ENCODE measurements at regions not wholly inside any gene's neighbourhood (a gene's known extent, or its start where the extent isn't known, plus 50 kb on each side); places are given as distances from the start of the nearest gene placed in this dataset.

DNA sequence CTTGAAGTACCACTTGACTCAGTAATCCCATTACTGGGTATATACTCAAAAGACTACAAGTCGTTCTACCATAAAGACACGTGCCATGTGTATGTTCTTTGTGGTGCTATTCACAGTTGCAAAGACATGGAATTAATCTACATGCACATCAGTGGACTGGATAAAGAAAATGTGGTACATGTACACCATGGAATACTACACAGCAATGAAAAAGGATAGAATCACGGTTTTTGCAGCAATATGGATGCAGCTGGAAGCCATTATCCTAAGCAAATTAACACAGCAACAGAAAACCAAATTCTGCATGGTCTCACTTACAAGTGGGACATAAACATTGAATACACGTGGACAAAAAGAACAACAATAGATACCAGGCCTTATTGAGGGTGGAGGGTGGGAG is 583.4 kb upstream of the CELF2 start:
- Histone ChIP-seq H3K36me3 (ENCODE audit: control insufficient read depth in 2 of 2, insufficient read depth in 2 of 2, low read length in 1 of 2) (no peaks in the 10 kb centered on the region), H3K27me3 (ENCODE audit: control insufficient read depth in 2 of 2, insufficient read depth in 1 of 2, low read length in 1 of 2) (no peaks in the 10 kb centered on the region), H3K4me3 (ENCODE audit: low read length in 2 of 2) (no peak overlapping the region), H3K27ac (ENCODE audit: low read depth in 1 of 2, low read length in 1 of 2) (no peak overlapping the region), H3K9me3 (ENCODE audit: control insufficient read depth in 2 of 2, insufficient read depth in 1 of 2, low read length in 1 of 2) (no peaks in the 10 kb centered on the region), H3K4me1 (ENCODE audit: control insufficient read depth in 2 of 2, insufficient read depth in 2 of 2, low read length in 2 of 2) (no peaks in the 10 kb centered on the region)
- 91% methylated on average over 4 of the region's 4 CpGs for WGBS
- DNase-seq (ENCODE audit: low read depth in 6 of 9, low spot score in 9 of 9) = no peak

DNA sequence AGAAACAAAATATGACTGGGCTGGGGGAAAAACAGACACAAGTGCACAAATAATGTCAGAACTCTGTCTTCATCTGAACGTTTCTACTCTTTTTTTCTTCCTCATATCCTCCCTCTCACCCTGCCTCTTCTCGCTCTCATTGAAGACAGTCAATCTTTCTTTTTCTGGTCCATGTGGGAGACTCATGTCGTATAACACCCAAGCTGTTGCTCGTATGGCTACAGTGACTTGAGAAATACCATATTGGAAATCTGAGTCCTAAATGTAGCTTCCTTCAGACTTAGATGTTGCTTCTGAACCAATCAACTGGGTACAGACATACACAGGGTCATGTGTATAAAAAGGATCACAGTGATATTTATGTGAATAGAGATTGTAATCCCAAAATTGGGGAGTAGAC is 579.8 kb upstream of the CELF2 start:
- no peak for DNase-seq (ENCODE audit: low read depth in 6 of 9, low spot score in 9 of 9)
- 92% methylated on average over 4 of the region's 4 CpGs for WGBS
- Histone ChIP-seq H3K27me3 (ENCODE audit: control insufficient read depth in 2 of 2, insufficient read depth in 1 of 2, low read length in 1 of 2) (no peaks in the 10 kb centered on the region), H3K9me3 (ENCODE audit: control insufficient read depth in 2 of 2, insufficient read depth in 1 of 2, low read length in 1 of 2) (no peaks in the 10 kb centered on the region), H3K36me3 (ENCODE audit: control insufficient read depth in 2 of 2, insufficient read depth in 2 of 2, low read length in 1 of 2) (no peaks in the 10 kb centered on the region), H3K4me3 (ENCODE audit: low read length in 2 of 2) (no peak overlapping the region), H3K27ac (ENCODE audit: low read depth in 1 of 2, low read length in 1 of 2) (no peak overlapping the region), H3K4me1 (ENCODE audit: control insufficient read depth in 2 of 2, insufficient read depth in 2 of 2, low read length in 2 of 2) (no peaks in the 10 kb centered on the region)

DNA sequence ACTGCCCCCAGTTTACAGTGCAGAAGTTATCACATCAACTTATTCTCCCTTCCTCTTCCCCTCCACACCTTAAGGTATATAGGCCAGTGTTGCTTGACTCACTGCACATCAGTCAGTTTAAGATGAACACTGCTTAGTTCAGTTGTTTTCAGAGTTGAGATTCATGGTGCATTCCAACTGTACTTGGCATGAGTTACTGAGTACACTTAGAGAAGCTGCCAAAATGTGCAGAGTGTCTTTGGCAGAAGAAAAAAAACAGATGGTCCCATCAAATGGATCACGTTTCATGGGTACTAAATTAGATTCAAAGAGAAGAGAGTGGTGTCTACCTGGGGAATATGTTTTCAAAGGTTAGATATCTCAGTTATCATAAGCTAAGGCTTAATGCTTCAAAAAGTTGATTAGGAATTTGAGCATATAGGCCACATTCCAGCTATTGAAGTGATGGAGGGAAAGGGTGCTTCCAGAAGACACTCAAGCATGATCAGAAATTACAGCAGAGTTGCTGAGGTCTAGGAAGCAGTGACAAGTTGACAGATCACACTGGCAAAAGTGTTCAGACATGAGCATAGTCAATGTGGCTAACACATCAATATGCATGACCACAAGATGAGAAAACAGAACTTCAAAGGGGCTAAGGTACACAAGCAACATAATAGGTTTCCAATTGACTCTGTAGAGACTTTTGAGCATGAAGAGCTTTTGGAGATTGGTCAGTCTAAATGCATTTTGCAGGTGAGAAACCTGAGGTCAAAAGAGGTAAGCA is 579.2 kb upstream of the CELF2 start:
- no peaks in the 10 kb centered on the region for H3K4me1 ChIP-seq (ENCODE audit: control insufficient read depth in 2 of 2, insufficient read depth in 2 of 2, low read length in 2 of 2)
- H3K4me3 ChIP-seq (ENCODE audit: low read length in 2 of 2) = no peak overlapping the region
- WGBS = 75% methylated on average over 1 of the region's 1 CpG
- H3K36me3 ChIP-seq (ENCODE audit: control insufficient read depth in 2 of 2, insufficient read depth in 2 of 2, low read length in 1 of 2) = no peaks in the 10 kb centered on the region
- no peak overlapping the region for H3K27ac ChIP-seq (ENCODE audit: low read depth in 1 of 2, low read length in 1 of 2)
- no peaks in the 10 kb centered on the region for H3K27me3 ChIP-seq (ENCODE audit: control insufficient read depth in 2 of 2, insufficient read depth in 1 of 2, low read length in 1 of 2)
- no peaks in the 10 kb centered on the region for H3K9me3 ChIP-seq (ENCODE audit: control insufficient read depth in 2 of 2, insufficient read depth in 1 of 2, low read length in 1 of 2)
- DNase-seq (ENCODE audit: low read depth in 6 of 9, low spot score in 9 of 9) = no peak

DNA sequence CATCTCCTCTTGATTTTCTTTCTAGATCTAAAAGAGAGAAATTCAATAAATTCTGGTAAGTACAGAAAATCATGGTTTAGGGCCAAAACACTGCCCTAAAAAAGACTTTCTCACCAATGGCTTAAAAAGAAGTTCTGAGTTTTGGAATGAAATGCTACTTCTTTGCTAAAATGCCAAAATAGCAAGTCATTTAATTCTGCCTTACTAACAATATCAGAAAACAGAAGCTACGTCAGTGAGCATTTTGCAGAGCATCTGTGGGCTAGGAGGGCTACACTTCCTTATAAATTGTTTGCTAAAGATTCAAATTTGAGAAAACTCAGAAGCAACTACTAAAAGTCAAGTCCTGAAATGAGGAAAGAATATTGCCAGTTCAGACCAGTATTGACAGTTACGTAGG is 560.8 kb upstream of the CELF2 start:
- peaks cover 0 to 3% of the 10 kb centered on the region in 2 donors for H3K9me3 ChIP-seq (ENCODE audit: control insufficient read depth in 2 of 2, insufficient read depth in 1 of 2, low read length in 1 of 2)
- DNase-seq (ENCODE audit: low read depth in 6 of 9, low spot score in 9 of 9) = no peak
- H3K36me3 ChIP-seq (ENCODE audit: control insufficient read depth in 2 of 2, insufficient read depth in 2 of 2, low read length in 1 of 2) = no peaks in the 10 kb centered on the region
- H3K27ac ChIP-seq (ENCODE audit: low read depth in 1 of 2, low read length in 1 of 2) = no peak overlapping the region
- no peak overlapping the region for H3K4me3 ChIP-seq (ENCODE audit: low read length in 2 of 2)
- no peaks in the 10 kb centered on the region for H3K4me1 ChIP-seq (ENCODE audit: control insufficient read depth in 2 of 2, insufficient read depth in 2 of 2, low read length in 2 of 2)
- 93% methylated on average over 2 of the region's 2 CpGs for WGBS
- H3K27me3 ChIP-seq (ENCODE audit: control insufficient read depth in 2 of 2, insufficient read depth in 1 of 2, low read length in 1 of 2) = no peaks in the 10 kb centered on the region

DNA sequence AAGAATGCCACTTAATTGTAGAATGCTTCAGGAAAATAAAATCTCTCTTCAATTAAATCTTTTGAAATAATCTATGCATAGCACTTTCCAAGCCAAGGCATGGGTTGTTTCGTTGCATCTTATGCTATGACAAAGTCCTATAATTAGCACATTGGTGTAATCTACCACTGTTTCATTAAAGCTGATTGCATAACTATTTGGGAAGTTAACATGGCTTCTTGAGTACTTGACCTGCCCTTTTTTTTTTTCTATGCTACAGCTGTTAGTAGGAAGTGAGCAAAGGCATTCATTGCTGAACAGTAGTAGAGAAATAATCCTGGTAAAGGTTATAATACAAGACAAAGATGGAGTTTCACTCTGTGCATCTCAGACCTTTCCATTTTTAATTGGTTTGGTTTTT is 557.2 kb upstream of the CELF2 start:
- Histone ChIP-seq H3K4me3 (ENCODE audit: low read length in 2 of 2) (no peak overlapping the region), H3K36me3 (ENCODE audit: control insufficient read depth in 2 of 2, insufficient read depth in 2 of 2, low read length in 1 of 2) (no peaks in the 10 kb centered on the region), H3K27me3 (ENCODE audit: control insufficient read depth in 2 of 2, insufficient read depth in 1 of 2, low read length in 1 of 2) (no peaks in the 10 kb centered on the region), H3K4me1 (ENCODE audit: control insufficient read depth in 2 of 2, insufficient read depth in 2 of 2, low read length in 2 of 2) (no peaks in the 10 kb centered on the region), H3K9me3 (ENCODE audit: control insufficient read depth in 2 of 2, insufficient read depth in 1 of 2, low read length in 1 of 2) (no peaks in the 10 kb centered on the region), H3K27ac (ENCODE audit: low read depth in 1 of 2, low read length in 1 of 2) (no peak overlapping the region)
- DNase-seq (ENCODE audit: low read depth in 6 of 9, low spot score in 9 of 9) = no peak
- 80% methylated on average over 1 of the region's 1 CpG for WGBS

DNA sequence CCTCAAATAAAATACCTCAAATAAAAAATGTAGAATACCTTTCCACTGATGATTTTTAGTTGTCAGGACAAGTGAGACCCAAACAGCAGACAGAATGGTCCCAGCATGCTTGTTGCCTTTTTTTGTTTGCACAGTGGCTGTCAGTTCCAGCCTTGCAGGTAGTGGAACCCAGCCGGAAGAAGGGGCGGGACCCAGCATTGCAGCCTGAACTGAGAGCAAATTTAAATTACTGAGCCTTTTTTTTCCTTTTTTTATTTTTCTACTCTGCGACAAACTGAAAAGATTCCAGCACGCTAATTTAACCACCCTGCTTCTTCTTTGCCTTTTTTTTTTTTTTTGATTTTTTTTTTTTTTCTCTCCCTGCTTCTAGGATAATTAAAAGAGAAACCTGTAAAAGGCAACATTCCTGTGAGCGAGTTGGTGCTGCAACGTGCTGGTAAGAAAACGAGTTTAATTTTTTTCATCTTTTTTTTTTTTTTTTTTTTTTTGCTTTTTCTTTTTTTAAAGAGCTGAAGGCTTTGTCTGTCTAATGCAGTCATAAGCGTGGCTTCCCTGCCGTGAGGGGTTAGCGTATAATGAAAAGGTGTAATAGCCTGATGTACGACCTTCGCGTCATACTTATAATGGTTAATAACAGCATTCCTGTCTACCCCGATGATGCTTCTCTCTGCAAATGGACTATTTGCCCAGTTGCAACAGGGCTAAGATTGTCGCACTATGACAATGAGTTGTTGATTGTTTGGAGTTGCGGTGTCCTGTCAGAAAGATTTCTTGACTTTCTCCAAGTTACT is 555.3 kb upstream of the CELF2 start:
- Histone ChIP-seq H3K4me1 (ENCODE audit: control insufficient read depth in 2 of 2, insufficient read depth in 2 of 2, low read length in 2 of 2) (no peaks in the 10 kb centered on the region), H3K36me3 (ENCODE audit: control insufficient read depth in 2 of 2, insufficient read depth in 2 of 2, low read length in 1 of 2) (no peaks in the 10 kb centered on the region), H3K4me3 (ENCODE audit: low read length in 2 of 2) (no peak overlapping the region), H3K27ac (ENCODE audit: low read depth in 1 of 2, low read length in 1 of 2) (no peak overlapping the region), H3K27me3 (ENCODE audit: control insufficient read depth in 2 of 2, insufficient read depth in 1 of 2, low read length in 1 of 2) (no peaks in the 10 kb centered on the region), H3K9me3 (ENCODE audit: control insufficient read depth in 2 of 2, insufficient read depth in 1 of 2, low read length in 1 of 2) (no peaks in the 10 kb centered on the region)
- WGBS = 87% methylated on average over 16 of the region's 16 CpGs
- DNase-seq (ENCODE audit: low read depth in 6 of 9, low spot score in 9 of 9) = no peak

DNA sequence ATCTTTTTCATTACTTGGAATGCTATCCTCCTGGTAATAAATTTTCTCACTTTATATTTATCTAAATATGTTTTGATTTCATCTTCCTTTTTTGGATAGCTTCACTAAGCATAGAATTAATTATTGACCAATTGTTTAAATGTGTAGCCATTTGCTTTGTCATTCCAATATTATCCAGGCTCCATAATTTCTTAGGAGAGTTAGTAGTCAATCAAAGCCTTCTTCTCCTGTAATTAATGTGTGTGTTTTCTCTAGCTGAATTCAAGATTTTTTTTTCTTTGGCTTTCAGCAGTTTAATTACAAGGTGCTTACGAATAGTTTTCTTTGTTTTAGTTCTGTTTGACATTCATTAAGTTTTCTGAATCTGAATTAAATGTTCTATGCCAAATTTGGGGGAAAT is 545.9 kb upstream of the CELF2 start:
- Histone ChIP-seq H3K9me3 (ENCODE audit: control insufficient read depth in 2 of 2, insufficient read depth in 1 of 2, low read length in 1 of 2) (no peaks in the 10 kb centered on the region), H3K4me3 (ENCODE audit: low read length in 2 of 2) (no peak overlapping the region), H3K36me3 (ENCODE audit: control insufficient read depth in 2 of 2, insufficient read depth in 2 of 2, low read length in 1 of 2) (no peaks in the 10 kb centered on the region), H3K4me1 (ENCODE audit: control insufficient read depth in 2 of 2, insufficient read depth in 2 of 2, low read length in 2 of 2) (no peaks in the 10 kb centered on the region), H3K27ac (ENCODE audit: low read depth in 1 of 2, low read length in 1 of 2) (no peak overlapping the region), H3K27me3 (ENCODE audit: control insufficient read depth in 2 of 2, insufficient read depth in 1 of 2, low read length in 1 of 2) (no peaks in the 10 kb centered on the region)
- no peak for DNase-seq (ENCODE audit: low read depth in 6 of 9, low spot score in 9 of 9)
- 99% methylated on average over 1 of the region's 1 CpG for WGBS

DNA sequence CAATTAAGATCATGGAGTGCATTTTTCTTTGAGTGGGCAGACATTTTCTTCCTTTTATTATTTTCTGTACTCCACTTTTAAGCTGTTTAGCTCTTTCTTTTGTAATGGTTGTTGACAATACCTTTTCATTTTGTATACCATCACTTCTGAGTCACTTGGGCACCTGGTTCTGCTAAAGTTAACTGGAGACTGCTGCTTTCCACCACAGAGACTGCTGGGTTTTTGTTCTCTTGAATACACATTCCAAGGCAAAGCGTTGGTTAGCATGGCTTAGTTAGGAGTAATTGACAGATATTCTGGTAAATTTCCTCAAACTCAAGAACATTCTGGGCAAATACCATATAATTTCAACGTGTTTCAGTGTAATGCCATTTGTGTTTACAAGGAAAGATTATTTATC is 541.9 kb upstream of the CELF2 start:
- 30% methylated on average over 2 of the region's 2 CpGs for WGBS
- H3K36me3 ChIP-seq (ENCODE audit: control insufficient read depth in 2 of 2, insufficient read depth in 2 of 2, low read length in 1 of 2) = no peaks in the 10 kb centered on the region
- no peak for DNase-seq (ENCODE audit: low read depth in 6 of 9, low spot score in 9 of 9)
- no peaks in the 10 kb centered on the region for H3K4me1 ChIP-seq (ENCODE audit: control insufficient read depth in 2 of 2, insufficient read depth in 2 of 2, low read length in 2 of 2)
- H3K9me3 ChIP-seq (ENCODE audit: control insufficient read depth in 2 of 2, insufficient read depth in 1 of 2, low read length in 1 of 2) = no peaks in the 10 kb centered on the region
- no peak overlapping the region for H3K4me3 ChIP-seq (ENCODE audit: low read length in 2 of 2)
- H3K27ac ChIP-seq (ENCODE audit: low read depth in 1 of 2, low read length in 1 of 2) = no peak overlapping the region
- no peaks in the 10 kb centered on the region for H3K27me3 ChIP-seq (ENCODE audit: control insufficient read depth in 2 of 2, insufficient read depth in 1 of 2, low read length in 1 of 2)

DNA sequence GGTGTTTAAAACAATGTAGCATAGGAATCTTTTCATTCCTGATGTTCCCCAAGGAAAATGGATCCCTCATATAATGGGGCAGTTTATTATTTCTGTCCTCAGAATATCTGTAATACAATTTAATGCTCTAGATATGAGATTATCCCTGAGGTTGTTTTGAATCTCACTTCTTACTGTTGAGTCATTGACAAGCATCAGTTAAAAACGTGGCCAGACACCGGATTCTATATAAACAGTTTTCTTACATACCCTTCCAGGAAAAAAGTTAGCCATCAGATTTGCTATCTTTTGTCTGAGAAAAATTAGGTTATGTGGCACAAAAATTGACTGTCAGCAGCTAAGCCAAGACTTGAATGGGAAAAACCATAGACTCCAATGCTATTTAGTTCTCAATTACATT is 539.8 kb upstream of the CELF2 start:
- H3K27ac ChIP-seq (ENCODE audit: low read depth in 1 of 2, low read length in 1 of 2) = no peak overlapping the region
- 93% methylated on average over 2 of the region's 2 CpGs for WGBS
- no peaks in the 10 kb centered on the region for H3K9me3 ChIP-seq (ENCODE audit: control insufficient read depth in 2 of 2, insufficient read depth in 1 of 2, low read length in 1 of 2)
- H3K36me3 ChIP-seq (ENCODE audit: control insufficient read depth in 2 of 2, insufficient read depth in 2 of 2, low read length in 1 of 2) = no peaks in the 10 kb centered on the region
- no peaks in the 10 kb centered on the region for H3K4me1 ChIP-seq (ENCODE audit: control insufficient read depth in 2 of 2, insufficient read depth in 2 of 2, low read length in 2 of 2)
- DNase-seq (ENCODE audit: low read depth in 6 of 9, low spot score in 9 of 9) = no peak
- H3K4me3 ChIP-seq (ENCODE audit: low read length in 2 of 2) = no peak overlapping the region
- H3K27me3 ChIP-seq (ENCODE audit: control insufficient read depth in 2 of 2, insufficient read depth in 1 of 2, low read length in 1 of 2) = no peaks in the 10 kb centered on the region
